Prostate gland (tissue), 2 donors: ENCODE measurements at regions not wholly inside any gene's neighbourhood (a gene's known extent, or its start where the extent isn't known, plus 50 kb on each side); places are given as distances from the start of the nearest gene placed in this dataset.

Experiments used
- POLR2A ChIP-seq: fragments of 450-650 bp; IDR thresholded peaks from one replicate; pipeline ENCODE4 v1.6.1; 2016; ENCODE audit warnings: antibody characterized with exemption, mild to moderate bottlenecking
- TF ChIP-seq, protein P1 (sequence below), 4 experiments: fragments of 200-600 bp in 2 of 4; fragments of 450-650 bp in 2 of 4; sonication (generic) in 2 of 4; IDR thresholded peaks; 1 replicate in 3 of 4; 2 replicates in 1 of 4; pipeline ENCODE4 v1.5.1; 2016 to 2019; ENCODE audit warnings: antibody characterized with exemption in 4 of 4, mild to moderate bottlenecking in 2 of 4, moderate library complexity in 2 of 4

DNA sequence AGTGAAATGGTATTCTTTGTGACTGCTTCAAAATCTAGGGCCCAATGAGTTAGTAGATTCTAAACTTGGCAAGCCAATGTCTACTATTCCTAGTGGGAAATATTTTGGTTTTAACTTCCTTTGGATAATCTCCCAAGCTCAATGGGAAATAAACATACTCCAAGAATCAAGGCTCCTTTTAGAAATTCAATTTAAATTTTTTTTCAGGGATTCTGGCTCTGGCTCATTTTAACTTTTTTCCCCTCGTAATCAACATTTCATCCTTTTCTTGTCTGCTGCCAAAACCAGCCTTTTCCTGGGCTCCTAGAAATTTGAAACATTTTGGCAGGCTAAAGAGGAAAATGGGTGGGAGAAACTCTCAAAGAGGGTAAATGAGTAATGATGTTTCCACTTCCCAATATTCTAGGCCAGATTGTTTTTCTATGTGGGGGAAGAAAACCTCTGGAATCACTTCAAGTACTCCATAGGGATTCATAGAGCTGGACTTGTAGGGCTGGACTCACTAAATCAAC lies 85.6 kb upstream of the AGR3 start:
- TF ChIP-seq, protein P1, sequence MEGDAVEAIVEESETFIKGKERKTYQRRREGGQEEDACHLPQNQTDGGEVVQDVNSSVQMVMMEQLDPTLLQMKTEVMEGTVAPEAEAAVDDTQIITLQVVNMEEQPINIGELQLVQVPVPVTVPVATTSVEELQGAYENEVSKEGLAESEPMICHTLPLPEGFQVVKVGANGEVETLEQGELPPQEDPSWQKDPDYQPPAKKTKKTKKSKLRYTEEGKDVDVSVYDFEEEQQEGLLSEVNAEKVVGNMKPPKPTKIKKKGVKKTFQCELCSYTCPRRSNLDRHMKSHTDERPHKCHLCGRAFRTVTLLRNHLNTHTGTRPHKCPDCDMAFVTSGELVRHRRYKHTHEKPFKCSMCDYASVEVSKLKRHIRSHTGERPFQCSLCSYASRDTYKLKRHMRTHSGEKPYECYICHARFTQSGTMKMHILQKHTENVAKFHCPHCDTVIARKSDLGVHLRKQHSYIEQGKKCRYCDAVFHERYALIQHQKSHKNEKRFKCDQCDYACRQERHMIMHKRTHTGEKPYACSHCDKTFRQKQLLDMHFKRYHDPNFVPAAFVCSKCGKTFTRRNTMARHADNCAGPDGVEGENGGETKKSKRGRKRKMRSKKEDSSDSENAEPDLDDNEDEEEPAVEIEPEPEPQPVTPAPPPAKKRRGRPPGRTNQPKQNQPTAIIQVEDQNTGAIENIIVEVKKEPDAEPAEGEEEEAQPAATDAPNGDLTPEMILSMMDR (IDR thresholded peaks at IDR 0.05): no peak
- no peak for TF ChIP-seq POLR2A
